Stimulated activated CD8-positive, alpha-beta memory T cell treated with anti-CD3 and anti-CD28 coated beads, Interleukin-4, amount 100 ng/mL, for 1 hour (primary cell): ENCODE measurements at regions not wholly inside any gene's neighbourhood (a gene's known extent, or its start where the extent isn't known, plus 50 kb on each side); places are given as distances from the start of the nearest gene placed in this dataset.

Source experiments
- DNase-seq, 2 donors: peaks; one replicate each; pipeline ENCODE4 v3.0.0-alpha.2; 2020; ENCODE audit warnings: low read depth in 2 of 2, low spot score in 1 of 2

GRCh38 chr3:135784557-135784956, 181.0 kb upstream of the PPP2R3A start:
- DNase-seq, result no peak

DNA sequence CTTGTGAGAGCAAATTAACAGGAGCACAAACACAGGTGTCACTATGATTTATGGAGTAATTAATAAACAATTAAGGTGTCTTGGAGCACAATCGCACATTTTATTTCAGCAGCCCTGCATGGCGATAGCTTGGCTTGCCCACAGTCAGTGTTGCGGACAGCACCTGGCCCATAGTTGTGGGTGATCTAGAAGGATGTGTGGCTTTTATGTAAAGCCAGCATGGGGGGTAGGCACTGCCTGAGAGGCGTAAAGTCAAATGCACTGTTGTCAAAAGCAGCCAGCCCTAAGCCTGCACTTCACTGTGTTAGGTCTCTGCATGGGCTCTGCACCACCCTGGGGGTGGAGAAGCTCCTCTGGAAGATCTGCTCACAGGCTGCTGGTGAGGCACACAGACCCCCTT, 177.4 kb upstream of the PPP2R3A start:
- DNase-seq, result no peak

GRCh38 chr3:135788978-135789377, 176.6 kb upstream of the PPP2R3A start:
- no peak for DNase-seq

DNA sequence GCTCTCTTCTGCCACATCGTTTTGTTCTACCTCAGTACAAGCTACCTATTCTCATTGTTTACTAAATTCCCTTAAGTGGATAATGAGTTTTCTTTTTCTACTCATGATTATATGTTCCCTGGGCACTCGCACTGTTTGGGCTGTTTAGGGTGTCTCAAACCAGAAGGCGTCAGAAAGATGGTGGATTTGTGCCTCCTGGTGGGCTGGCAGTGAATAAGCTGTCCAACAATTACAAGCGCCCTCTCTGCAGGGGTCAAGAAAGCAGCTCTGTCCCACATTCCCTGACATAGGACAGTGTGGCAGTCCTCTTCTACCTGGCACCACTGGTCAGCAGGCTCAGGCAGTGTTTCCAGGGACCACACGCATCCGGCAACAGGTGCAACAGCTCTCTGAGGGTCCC, 173.4 kb upstream of the PPP2R3A start:
- no peak for DNase-seq

DNA sequence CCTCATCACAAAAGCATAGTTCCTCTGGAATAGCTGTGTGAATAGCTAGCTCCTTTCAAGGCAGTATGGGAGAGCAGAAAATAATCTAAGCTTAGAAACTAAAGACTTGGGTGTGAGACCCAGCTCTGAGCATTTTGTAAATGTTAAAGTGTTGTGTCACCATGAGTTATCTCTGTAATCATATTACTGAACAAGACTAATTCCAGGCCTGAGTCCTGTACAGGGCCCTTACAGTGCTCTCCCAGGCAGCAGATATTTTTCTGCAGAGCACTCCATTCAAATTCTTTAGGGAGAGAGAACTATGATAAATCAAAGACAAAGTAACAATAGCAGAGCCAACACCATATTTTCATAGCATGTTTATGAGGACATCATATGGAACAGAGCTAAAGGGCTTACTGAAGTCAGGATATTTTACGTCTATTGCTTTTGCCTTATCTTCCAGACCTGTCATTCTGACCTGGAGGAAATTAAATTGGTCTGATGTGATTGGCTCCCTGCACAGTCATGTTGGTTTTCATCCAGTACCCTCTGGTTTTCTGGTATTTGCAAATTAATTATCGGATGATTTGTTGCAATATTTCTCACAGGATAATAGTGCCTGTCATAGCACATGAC, 172.6 kb upstream of the PPP2R3A start:
- DNase-seq, result no peak

DNA sequence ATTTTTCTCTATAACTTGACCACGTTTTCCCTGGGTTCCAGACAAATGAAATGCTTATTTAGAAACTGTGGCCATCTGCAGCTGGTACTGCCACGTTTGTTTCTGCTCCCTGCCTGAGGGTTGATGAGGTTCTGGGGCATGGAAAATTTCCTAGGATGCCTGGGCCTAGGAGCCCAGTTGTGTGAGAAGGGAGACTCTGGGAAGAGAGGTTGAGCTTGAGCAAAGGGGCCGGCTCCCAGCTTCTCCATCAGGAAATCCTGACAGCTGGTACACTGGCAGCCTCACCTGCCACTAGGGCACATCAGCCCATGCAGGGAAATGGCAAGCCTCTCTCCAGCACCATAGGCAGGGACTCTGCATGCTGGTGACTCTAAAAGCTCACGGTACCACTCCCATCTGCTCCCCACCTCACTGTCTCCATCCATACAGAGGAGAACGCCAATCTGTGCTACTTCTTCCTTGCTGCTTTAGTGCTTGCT, 165.4 kb upstream of the PPP2R3A start:
- DNase-seq, result no peak

- no peak for DNase-seq
Measured at GRCh38 chr3:135801018-135801417, 164.5 kb upstream of the PPP2R3A start.

DNA sequence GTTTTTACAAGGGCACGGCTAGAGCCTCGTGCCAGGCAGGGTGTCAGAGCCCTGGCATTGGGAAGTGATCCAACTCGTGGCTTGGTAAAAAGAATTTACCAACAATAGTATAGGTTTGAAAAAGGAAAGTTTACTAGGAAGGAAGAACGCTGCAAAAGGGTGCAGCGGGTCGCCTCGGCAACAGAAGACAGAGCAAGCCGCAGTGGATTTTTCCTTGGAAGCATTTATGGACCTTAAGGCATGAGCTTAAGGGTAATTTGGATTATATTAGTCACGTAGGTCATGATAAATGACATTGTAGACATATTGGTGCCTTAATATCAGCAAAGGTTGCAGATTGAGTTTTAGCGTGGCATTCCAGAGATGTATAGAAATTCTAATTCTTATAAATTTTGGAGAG, 163.4 kb upstream of the PPP2R3A start:
- no peak for DNase-seq

GRCh38 chr3:135803028-135803692, 162.4 kb upstream of the PPP2R3A start:
- DNase-seq, result no peak

DNA sequence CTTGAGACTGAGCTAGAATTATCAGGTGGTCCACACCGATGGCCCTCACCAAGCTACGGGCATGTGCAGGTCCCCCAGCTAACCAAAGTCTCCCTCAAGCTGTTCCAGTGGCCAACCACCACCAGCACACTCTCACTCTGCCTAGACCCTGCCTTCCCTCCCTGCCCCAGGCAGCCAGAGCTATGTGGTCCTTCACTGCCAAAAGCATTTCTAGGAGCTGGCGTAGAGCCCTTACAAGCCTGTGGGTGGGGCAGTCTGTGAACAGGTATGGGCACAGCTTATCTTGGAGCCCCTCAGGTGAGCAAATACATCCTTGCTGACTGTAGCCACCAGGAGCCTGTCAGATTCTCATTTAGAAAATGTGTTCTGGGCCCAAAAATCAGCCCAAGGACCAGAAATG, 159.8 kb upstream of the PPP2R3A start:
- no peak for DNase-seq

- no peak for DNase-seq
Measured at GRCh38 chr3:135806317-135806716, 159.2 kb upstream of the PPP2R3A start.

DNA sequence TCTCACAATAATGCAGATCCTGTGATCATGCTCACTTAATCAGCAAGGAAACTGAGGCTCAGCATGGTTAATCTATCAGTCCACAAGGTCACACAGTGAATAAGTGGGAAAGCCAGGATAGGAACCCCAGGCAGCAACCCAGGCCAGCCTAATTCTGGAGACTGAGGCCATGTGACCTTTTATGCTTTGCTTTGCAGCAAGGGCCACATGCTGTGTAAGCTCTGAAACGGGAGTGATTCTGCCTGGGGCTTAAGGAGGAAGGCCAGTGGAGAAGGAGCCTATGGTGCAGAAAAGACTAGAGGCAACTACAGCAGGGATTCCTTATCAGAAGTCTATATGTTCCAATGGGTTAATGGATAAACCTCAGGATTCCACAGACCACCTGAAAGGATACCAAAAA, 157.6 kb upstream of the PPP2R3A start:
- no peak for DNase-seq

GRCh38 chr3:135809021-135809634, 156.4 kb upstream of the PPP2R3A start:
- no peak for DNase-seq

DNA sequence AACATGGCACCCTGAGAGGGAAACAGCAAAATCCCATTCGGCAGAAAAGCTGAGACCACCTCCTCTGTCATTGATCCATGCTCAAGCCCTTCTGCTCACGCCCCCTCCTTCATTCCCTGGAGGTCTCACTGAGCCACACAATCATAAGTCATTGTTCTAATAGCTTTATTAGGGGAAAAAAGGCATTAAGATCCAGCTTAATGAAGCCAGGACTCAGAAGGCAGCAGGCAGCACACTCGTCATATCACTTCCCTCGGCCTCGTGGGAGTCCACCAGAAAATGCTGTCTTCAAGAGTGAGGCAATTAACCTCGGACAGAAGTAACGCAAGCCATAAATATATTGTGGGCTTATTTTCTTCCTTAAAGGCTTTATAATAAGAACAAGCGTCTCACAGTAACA, 153.9 kb upstream of the PPP2R3A start:
- DNase-seq, result no peak

- DNase-seq, result no peak
Measured at GRCh38 chr3:135812057-135812456, 153.5 kb upstream of the PPP2R3A start.

DNA sequence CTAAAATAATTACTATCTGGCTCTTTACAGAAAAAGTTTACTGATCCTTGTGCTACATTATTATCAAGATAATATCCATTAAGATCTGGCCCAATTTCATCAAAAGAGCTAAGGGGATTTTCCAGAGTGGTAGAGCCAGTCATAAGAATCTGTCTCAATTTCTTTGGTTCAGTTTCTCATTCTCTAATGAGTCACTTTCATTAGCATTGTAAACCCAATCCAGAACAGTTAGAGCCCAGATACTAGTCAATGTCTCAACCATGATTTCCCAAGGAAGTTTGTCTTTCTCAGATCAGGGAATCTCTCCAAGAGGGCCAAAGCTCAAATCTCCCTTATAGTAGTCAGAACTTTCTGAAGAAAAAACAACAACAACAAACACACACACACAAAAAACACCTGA, 131.1 kb upstream of the PPP2R3A start:
- no peak for DNase-seq

GRCh38 chr3:135837977-135838631, 127.4 kb upstream of the PPP2R3A start:
- no peak for DNase-seq

GRCh38 chr3:135840436-135840835, 125.1 kb upstream of the PPP2R3A start:
- DNase-seq, result no peak

DNA sequence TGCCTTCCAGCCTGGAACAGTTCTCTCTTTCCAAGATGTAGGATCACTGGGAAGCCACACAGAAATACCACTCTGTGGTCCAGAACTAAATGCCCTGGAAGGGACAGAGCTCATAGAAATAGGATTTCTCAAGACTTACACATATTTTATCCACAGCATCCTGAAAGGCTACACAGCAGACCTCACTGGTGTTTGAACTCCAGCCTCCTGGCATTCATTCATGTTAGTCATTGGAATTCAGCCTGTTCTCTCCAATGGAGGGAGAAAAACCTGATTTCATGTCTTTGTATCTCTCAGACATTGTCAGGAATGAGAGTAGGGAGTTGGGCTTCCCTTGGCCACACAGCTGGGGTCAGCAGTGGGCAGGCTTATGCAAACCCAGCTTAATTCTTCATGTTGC, 121.1 kb upstream of the PPP2R3A start:
- no peak for DNase-seq

- no peak for DNase-seq
Measured at GRCh38 chr3:135848051-135848450, 117.5 kb upstream of the PPP2R3A start.

DNA sequence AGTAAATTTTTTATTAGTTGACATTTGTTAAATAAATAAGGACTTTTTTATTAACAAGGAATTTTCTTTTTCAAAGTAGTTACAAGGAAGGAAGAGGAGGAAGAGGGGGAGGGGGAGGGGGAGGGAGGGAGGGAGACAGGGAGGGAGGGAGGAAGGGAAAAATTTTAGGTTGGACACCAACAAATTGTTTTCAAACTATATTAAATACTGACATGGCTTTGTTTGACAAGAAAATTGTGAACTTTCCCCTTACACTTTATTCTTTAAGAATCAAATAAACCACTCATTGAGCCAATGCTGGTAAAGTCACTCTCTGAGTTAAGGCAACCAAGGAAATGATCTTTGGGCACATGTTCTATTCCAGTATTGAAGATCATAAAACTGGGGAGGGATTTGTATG, 115.7 kb upstream of the PPP2R3A start:
- DNase-seq, result no peak
